GM12891 (cell line): ENCODE measurements at regions not wholly inside any gene's neighbourhood (a gene's known extent, or its start where the extent isn't known, plus 50 kb on each side); places are given as distances from the start of the nearest gene placed in this dataset.

ENCODE experiments used
- PAX5 ChIP-seq: IDR thresholded peaks from 2 replicates; pipeline ENCODE4 v1.6.1; 2011; ENCODE audit warnings: low read length, moderate library complexity, mild to moderate bottlenecking; ENCODE audit not compliant: insufficient read depth, severe bottlenecking
- POLR2A ChIP-seq: IDR thresholded peaks from 2 replicates; pipeline ENCODE4 v1.6.1; 2011; ENCODE audit warnings: low read depth, low read length, control low read depth
- POLR2AphosphoS5 ChIP-seq: IDR thresholded peaks from 2 replicates; pipeline ENCODE4 v1.6.1; 2011; ENCODE audit warnings: low read depth, low read length, control low read depth
- POU2F2 ChIP-seq: IDR thresholded peaks from 2 replicates; pipeline ENCODE4 v1.6.1; 2011; ENCODE audit warnings: low read depth, mild to moderate bottlenecking, control low read depth, low read length, moderate library complexity
- SPI1 ChIP-seq: IDR thresholded peaks from 2 replicates; pipeline ENCODE4 v1.6.1; 2011; ENCODE audit warnings: low read depth, low read length, control low read depth
- TAF1 ChIP-seq: IDR thresholded peaks from 2 replicates; pipeline ENCODE4 v1.6.1; 2011; ENCODE audit warnings: low read depth, low read length, control low read depth

GRCh38 chr3:115403786-115404185 lies 219.5 kb upstream of the GAP43 start:
- no peak for TF ChIP-seq POLR2AphosphoS5
- no peak for TF ChIP-seq SPI1
- no peak for TF ChIP-seq POLR2A
- TF ChIP-seq TAF1: no peak
- TF ChIP-seq PAX5: no peak
- TF ChIP-seq POU2F2: no peak
